IMR-90 (cell line): ENCODE measurements at regions not wholly inside any gene's neighbourhood (a gene's known extent, or its start where the extent isn't known, plus 50 kb on each side); places are given as distances from the start of the nearest gene placed in this dataset.

ENCODE experiments used
- ATAC-seq: fragments of 200-7000 bp; cut with Tn5 transposase; 2 replicates; pipeline ENCODE4 v1.9.1; 2020; ENCODE audit warnings: low read depth, mild to moderate bottlenecking, moderate library complexity
- BruUV-seq: library from RNA; stranded (reverse); fragments of 400-500 nt; replicated peaks from 2 replicates; lab custom pipeline; 2021; lab: Mats Ljungman, UMichigan
- CTCF ChIA-PET: fragments of 300-600 bp; formaldehyde crosslinking; extraction: SDS; loops from one replicate; lab custom pipeline; 2021; ENCODE audit warnings: antibody characterized with exemption; lab: Yijun Ruan, JAX
- POLR2A ChIA-PET: fragments of 300-600 bp; sonication (Branson Sonifier 250); formaldehyde crosslinking; loops from one replicate; lab custom pipeline; 2022; ENCODE audit warnings: antibody characterized with exemption; ENCODE audit not compliant: unreplicated experiment; lab: Charles Lee
- DNase-seq: peaks from one replicate; pipeline ENCODE4 v3.0.0; 2013
- H2AFZ ChIP-seq: replicated peaks from 2 replicates; pipeline ENCODE3; 2013; ENCODE audit warnings: low read length, mild to moderate bottlenecking; ENCODE audit not compliant: poor library complexity
- H2AK5ac ChIP-seq: 2 replicates; pipeline ENCODE4 v1.6.1; 2013; ENCODE audit warnings: low read depth, low read length, inconsistent platforms
- H2AK9ac ChIP-seq: replicated peaks from 2 replicates; pipeline ENCODE3; 2013; ENCODE audit warnings: mild to moderate bottlenecking, low read depth, low read length, moderate library complexity; ENCODE audit not compliant: poor library complexity
- H2BK120ac ChIP-seq: 2 replicates; pipeline ENCODE4 v1.6.1; 2013; ENCODE audit warnings: low read depth, low read length, inconsistent platforms
- H2BK15ac ChIP-seq: 3 replicates; pipeline ENCODE4 v1.6.1; 2013; ENCODE audit warnings: low read depth, low read length, inconsistent platforms
- H2BK20ac ChIP-seq: 2 replicates; pipeline ENCODE4 v1.6.1; 2013; ENCODE audit warnings: low read depth, mild to moderate bottlenecking, inconsistent platforms, low read length, moderate library complexity
- H2BK5ac ChIP-seq: 2 replicates; pipeline ENCODE4 v1.6.1; 2013; ENCODE audit warnings: mild to moderate bottlenecking, low read depth, low read length, inconsistent platforms; ENCODE audit not compliant: poor library complexity, severe bottlenecking
- H3K14ac ChIP-seq: replicated peaks from 2 replicates; pipeline ENCODE4 v1.6.1; 2013; ENCODE audit warnings: low read depth, low read length, inconsistent platforms
- H3K18ac ChIP-seq: 2 replicates; pipeline ENCODE4 v1.6.1; 2013; ENCODE audit warnings: low read depth, low read length, control low read depth
- H3K23ac ChIP-seq: 2 replicates; pipeline ENCODE4 v1.6.1; 2013; ENCODE audit warnings: low read depth, low read length, inconsistent platforms
- H3K27ac ChIP-seq: 2 replicates; pipeline ENCODE4 v1.5.1; 2013; ENCODE audit warnings: mild to moderate bottlenecking, control low read depth, low read length; ENCODE audit not compliant: insufficient read depth
- H3K27me3 ChIP-seq: 2 replicates; pipeline ENCODE4 v1.6.1; 2013; ENCODE audit warnings: low read length; ENCODE audit not compliant: control insufficient read depth, insufficient read depth
- H3K36me3 ChIP-seq: 2 replicates; pipeline ENCODE4 v1.6.1; 2013; ENCODE audit warnings: low read length, mixed read lengths; ENCODE audit not compliant: control insufficient read depth, insufficient read depth
- H3K4ac ChIP-seq: 2 replicates; pipeline ENCODE4 v1.6.1; 2013; ENCODE audit warnings: low read depth, low read length, inconsistent platforms
- H3K4me1 ChIP-seq: 2 replicates; pipeline ENCODE4 v1.6.1; 2013; ENCODE audit warnings: low read length, mixed read lengths; ENCODE audit not compliant: control insufficient read depth, insufficient read depth
- H3K4me2 ChIP-seq: 2 replicates; pipeline ENCODE4 v1.6.1; 2013; ENCODE audit warnings: low read depth, mild to moderate bottlenecking, control low read depth, low read length, moderate library complexity
- H3K4me3 ChIP-seq: 2 replicates; pipeline ENCODE4 v1.5.1; 2013; ENCODE audit warnings: low read depth, mild to moderate bottlenecking, control low read depth, low read length, moderate library complexity; ENCODE audit not compliant: insufficient read depth
- H3K56ac ChIP-seq: 2 replicates; pipeline ENCODE4 v1.6.1; 2013; ENCODE audit warnings: low read length, inconsistent platforms; ENCODE audit not compliant: insufficient read depth; ENCODE audit errors: extremely low read depth
- H3K79me1 ChIP-seq, 2 experiments: 2 replicates each; pipeline ENCODE4 v1.6.1; 2013; ENCODE audit warnings: low read length in 2 of 2, inconsistent platforms in 1 of 2, low read depth in 1 of 2
- H3K9ac ChIP-seq: 2 replicates; pipeline ENCODE4 v1.6.1; 2013; ENCODE audit warnings: low read depth, low read length, control low read depth
- H3K9me1 ChIP-seq: 2 replicates; pipeline ENCODE4 v1.6.1; 2013; ENCODE audit warnings: low read length, inconsistent platforms; ENCODE audit not compliant: insufficient read depth
- H3K9me3 ChIP-seq: 2 replicates; pipeline ENCODE4 v1.6.1; 2013; ENCODE audit warnings: low read length; ENCODE audit not compliant: control insufficient read depth, insufficient read depth
- H4K20me1 ChIP-seq: 2 replicates; pipeline ENCODE4 v1.6.1; 2013; ENCODE audit warnings: low read length, inconsistent platforms; ENCODE audit not compliant: insufficient read depth
- H4K5ac ChIP-seq: 2 replicates; pipeline ENCODE4 v1.6.1; 2013; ENCODE audit warnings: mild to moderate bottlenecking, low read depth, low read length, control low read depth
- H4K8ac ChIP-seq, 2 experiments: 2 replicates each; pipeline ENCODE4 v1.6.1; 2013; ENCODE audit warnings: low read depth in 2 of 2, low read length in 2 of 2, control low read depth in 1 of 2, inconsistent platforms in 1 of 2
- H4K91ac ChIP-seq: 2 replicates; pipeline ENCODE4 v1.6.1; 2013; ENCODE audit warnings: low read depth, low read length, inconsistent platforms; ENCODE audit not compliant: insufficient read depth
- CEBPB ChIP-seq: IDR thresholded peaks from 2 replicates; pipeline ENCODE4 v1.6.1; 2012; ENCODE audit warnings: low read depth, low read length, improper control_type of control experiment
- CTCF ChIP-seq: conservative IDR thresholded peaks from 2 replicates; pipeline ENCODE4 v1.5.1; 2012; ENCODE audit warnings: mild to moderate bottlenecking, low read depth, low read length, improper control_type of control experiment
- NFE2L2 ChIP-seq: fragments of 150-350 bp; IDR thresholded peaks from 2 replicates; pipeline ENCODE4 v1.6.1; 2016; ENCODE audit warnings: low read depth, mild to moderate bottlenecking, low read length
- WGBS, 2 experiments: methylation state at CpG; one replicate each; pipeline versions ENCODE4 v1.1.5 to v1.1.7; 2013; ENCODE audit warnings: missing lambda C conversion rate in 2 of 2; ENCODE audit not compliant: insufficient read length in 1 of 2; ENCODE audit errors: extremely low coverage in 2 of 2; 5-methylcytosine and 5-hydroxymethylcytosine counted together
- dilution Hi-C: fragments of 300-500 bp; cut with HindIII; formaldehyde crosslinking; loops from one replicate; pipeline ENCODE4 v1.14.3; 2018; ENCODE audit warnings: low sequenced_read_pairs; ENCODE audit not compliant: unreplicated experiment
- in situ Hi-C: fragments of 300-500 bp; cut with MboI; formaldehyde crosslinking; loops from 3 replicates; pipeline ENCODE4 v1.14.3; 2019; ENCODE audit warnings: low sequenced_read_pairs, inconsistent platforms, mixed read lengths
- intact Hi-C: fragments of 100-400 bp; cut with micrococcal nuclease; formaldehyde crosslinking; loops from 2 replicates; pipeline ENCODE4 v1.10.0; 2022
- TF ChIP-seq, protein P1 (sequence below): fragments of 150-350 bp; IDR thresholded peaks from 2 replicates; pipeline ENCODE4 v1.6.1; 2017; ENCODE audit warnings: mild to moderate bottlenecking, antibody characterized with exemption, low read length, low read depth

GRCh38 chr5:159638954-159639559 lies 277.2 kb upstream of the ADRA1B start:
- H2AFZ ChIP-seq, result no peak overlapping the region
- no peak overlapping the region for H4K91ac ChIP-seq
- H3K9ac ChIP-seq, result no peak overlapping the region
- no peak overlapping the region for H3K23ac ChIP-seq
- H3K14ac ChIP-seq, result no peak overlapping the region
- H2AK9ac ChIP-seq, result no peak overlapping the region
- no peaks in the 10 kb centered on the region for H3K9me3 ChIP-seq
- no peaks in the 10 kb centered on the region for H3K36me3 ChIP-seq
- H2BK15ac ChIP-seq, result no peak overlapping the region
- peaks cover 5% of the 10 kb centered on the region for H3K27me3 ChIP-seq
- no CpG with 5 or more reads among the region's 2 CpGs for WGBS, 2 experiments
- no peak overlapping the region for H2BK120ac ChIP-seq
- no peak overlapping the region for H4K5ac ChIP-seq
- H3K79me1 ChIP-seq, result no peaks in the 10 kb centered on the region
- no peak overlapping the region for H2AK5ac ChIP-seq
- CTCF ChIA-PET, result no interaction called here
- intact Hi-C loops, result no loop called here
- ATAC-seq (no peak), DNase-seq (peak; percentile 4)
- H4K8ac ChIP-seq, result no peak overlapping the region
- BruUV-seq, result no TSS peak
- in situ Hi-C loops, result no loop called here
- dilution Hi-C loops, result no loop called here
- H3K4me1 ChIP-seq, result no peaks in the 10 kb centered on the region
- H3K27ac ChIP-seq, result no peak overlapping the region
- no peaks in the 10 kb centered on the region for H4K20me1 ChIP-seq
- POLR2A ChIA-PET, result no interaction called here
- no peak overlapping the region for H3K4me2 ChIP-seq
- H2BK5ac ChIP-seq, result no peak overlapping the region
- H3K9me1 ChIP-seq, result no peaks in the 10 kb centered on the region
- TF ChIP-seq, protein P1, sequence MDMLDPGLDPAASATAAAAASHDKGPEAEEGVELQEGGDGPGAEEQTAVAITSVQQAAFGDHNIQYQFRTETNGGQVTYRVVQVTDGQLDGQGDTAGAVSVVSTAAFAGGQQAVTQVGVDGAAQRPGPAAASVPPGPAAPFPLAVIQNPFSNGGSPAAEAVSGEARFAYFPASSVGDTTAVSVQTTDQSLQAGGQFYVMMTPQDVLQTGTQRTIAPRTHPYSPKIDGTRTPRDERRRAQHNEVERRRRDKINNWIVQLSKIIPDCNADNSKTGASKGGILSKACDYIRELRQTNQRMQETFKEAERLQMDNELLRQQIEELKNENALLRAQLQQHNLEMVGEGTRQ, result no peak
- TF ChIP-seq CTCF, result no peak
- peak; percentile 42; the same call in 1 of the 2 replicates for TF ChIP-seq CEBPB
- no peak for TF ChIP-seq NFE2L2
- no peak overlapping the region for H3K18ac ChIP-seq
- H3K56ac ChIP-seq, result no peak overlapping the region
- no peak overlapping the region for H3K4me3 ChIP-seq
- H2BK20ac ChIP-seq, result no peak overlapping the region
- no peak overlapping the region for H3K4ac ChIP-seq
